SK-N-SH (cell line): ENCODE measurements at regions not wholly inside any gene's neighbourhood (a gene's known extent, or its start where the extent isn't known, plus 50 kb on each side); places are given as distances from the start of the nearest gene placed in this dataset.

Experiments used
- CTCF ChIP-seq: fragments of 200-600 bp; sonication (generic); IDR thresholded peaks from 2 replicates; pipeline ENCODE4 v1.6.1; 2017; ENCODE audit warnings: antibody characterized with exemption, mild to moderate bottlenecking, moderate library complexity
- FOSL2 ChIP-seq: IDR thresholded peaks from 2 replicates; pipeline ENCODE4 v1.4.0; 2012; ENCODE audit warnings: low read depth, mild to moderate bottlenecking, moderate library complexity, borderline replicate concordance
- JUND ChIP-seq: IDR thresholded peaks from 2 replicates; pipeline ENCODE4 v1.4.0; 2012
- NRF1 ChIP-seq: IDR thresholded peaks from 2 replicates; pipeline ENCODE4 v1.6.1; 2012; ENCODE audit warnings: low read depth, mild to moderate bottlenecking, low read length
- RAD21 ChIP-seq: IDR thresholded peaks from 2 replicates; pipeline ENCODE4 v1.6.1; 2012; ENCODE audit warnings: mild to moderate bottlenecking, low read length
- USF1 ChIP-seq: IDR thresholded peaks from 2 replicates; pipeline ENCODE4 v1.4.0; 2012; ENCODE audit warnings: low read depth, borderline replicate concordance

GRCh38 chr13:64774915-64775314, 2455.2 kb downstream of the PCDH9 start:
- TF ChIP-seq FOSL2 (no peak), CTCF (no peak), NRF1 (no peak), JUND (no peak), USF1 (no peak), RAD21 (no peak)
